GM23338 (cell line): ENCODE measurements at regions not wholly inside any gene's neighbourhood (a gene's known extent, or its start where the extent isn't known, plus 50 kb on each side); places are given as distances from the start of the nearest gene placed in this dataset.

Experiments used
- ATAC-seq: fragments of 200-7000 bp; cut with Tn5 transposase; 3 replicates; pipeline ENCODE4 v1.9.1; 2020
- DNase-seq: peaks from one replicate; pipeline ENCODE4 v3.0.0-alpha.2; 2015; ENCODE audit warnings: low spot score
- H2AFZ ChIP-seq: fragments of 200-600 bp; sonication (generic); 2 replicates; pipeline ENCODE4 v1.8.0; 2016; ENCODE audit warnings: antibody characterized with exemption, mild to moderate bottlenecking, moderate library complexity
- H3F3A ChIP-seq: fragments of 200-600 bp; sonication (generic); replicated peaks from 2 replicates; pipeline ENCODE4 v1.8.0; 2017; ENCODE audit warnings: antibody characterized with exemption, mixed run types, low read depth
- H3K27ac ChIP-seq: fragments of 200-600 bp; sonication (generic); 2 replicates; pipeline ENCODE4 v1.6.1; 2016; ENCODE audit warnings: low read depth
- H3K27me3 ChIP-seq: fragments of 200-600 bp; sonication (generic); 2 replicates; pipeline ENCODE4 v1.8.0; 2016; ENCODE audit warnings: mild to moderate bottlenecking, mixed run types, moderate library complexity; ENCODE audit not compliant: insufficient read depth
- H3K36me3 ChIP-seq: fragments of 200-600 bp; sonication (generic); 2 replicates; pipeline ENCODE4 v1.8.0; 2016; ENCODE audit warnings: mild to moderate bottlenecking; ENCODE audit not compliant: insufficient read depth
- H3K4me1 ChIP-seq: fragments of 200-600 bp; sonication (generic); 2 replicates; pipeline ENCODE4 v1.8.0; 2016; ENCODE audit warnings: mild to moderate bottlenecking, moderate library complexity; ENCODE audit not compliant: insufficient read depth
- H3K4me2 ChIP-seq: fragments of 200-600 bp; sonication (generic); 2 replicates; pipeline ENCODE4 v1.7.1; 2017; ENCODE audit warnings: mixed run types
- H3K4me3 ChIP-seq: fragments of 200-600 bp; sonication (generic); 2 replicates; pipeline ENCODE4 v1.6.1; 2016; ENCODE audit warnings: mixed run types
- H3K79me2 ChIP-seq: fragments of 200-600 bp; sonication (generic); replicated peaks from 2 replicates; pipeline ENCODE4 v1.8.0; 2017; ENCODE audit warnings: mild to moderate bottlenecking; ENCODE audit not compliant: insufficient read depth
- H3K9me2 ChIP-seq: fragments of 200-600 bp; sonication (generic); 2 replicates; pipeline ENCODE4 v1.8.0; 2017; ENCODE audit not compliant: insufficient read depth
- H4K20me1 ChIP-seq: fragments of 200-600 bp; sonication (generic); replicated peaks from 2 replicates; pipeline ENCODE4 v1.8.0; 2017; ENCODE audit warnings: mild to moderate bottlenecking; ENCODE audit not compliant: insufficient read depth
- H3K27ac Mint-ChIP-seq: 2 replicates; pipeline ENCODE4 v1.8.0; 2020; ENCODE audit warnings: inconsistent platforms, mild to moderate bottlenecking, moderate library complexity, mixed read lengths
- H3K27me3 Mint-ChIP-seq: 3 replicates; pipeline ENCODE4 v1.8.0; 2022; ENCODE audit warnings: low read depth, mild to moderate bottlenecking, moderate library complexity, mixed read lengths, inconsistent platforms; ENCODE audit not compliant: insufficient read depth, poor library complexity
- H3K36me3 Mint-ChIP-seq: 3 replicates; pipeline ENCODE4 v1.8.0; 2021; ENCODE audit warnings: low read depth, mild to moderate bottlenecking, inconsistent platforms, moderate library complexity, mixed read lengths
- H3K4me1 Mint-ChIP-seq: 3 replicates; pipeline ENCODE4 v1.8.0; 2020; ENCODE audit warnings: mild to moderate bottlenecking, inconsistent platforms, mixed read lengths
- H3K4me3 Mint-ChIP-seq: 3 replicates; pipeline ENCODE4 v1.8.0; 2021; ENCODE audit warnings: moderate library complexity, mild to moderate bottlenecking, inconsistent platforms, mixed read lengths
- H3K9me3 Mint-ChIP-seq: 3 replicates; pipeline ENCODE4 v1.8.0; 2020; ENCODE audit warnings: moderate library complexity, mild to moderate bottlenecking, inconsistent platforms, mixed read lengths
- ETS1 ChIP-seq: IDR thresholded peaks from 2 replicates; pipeline ENCODE4 v1.6.1; 2016; ENCODE audit warnings: antibody characterized with exemption
- EZH2 ChIP-seq: fragments of 200-600 bp; sonication (generic); IDR thresholded peaks from one replicate; pipeline ENCODE4 v1.8.0; 2017; ENCODE audit warnings: antibody characterized with exemption, mild to moderate bottlenecking, low read depth; ENCODE audit not compliant: unreplicated experiment
- POLR2AphosphoS5 ChIP-seq: IDR thresholded peaks from 2 replicates; pipeline ENCODE4 v1.6.1; 2016; ENCODE audit warnings: antibody characterized with exemption, low read depth
- REST ChIP-seq: IDR thresholded peaks from one replicate; pipeline ENCODE4 v1.6.1; 2018; ENCODE audit warnings: antibody characterized with exemption; ENCODE audit not compliant: unreplicated experiment
- ZNF331 ChIP-seq: fragments of 250-450 bp; sonication (Bioruptor Pico); IDR thresholded peaks from 2 replicates; pipeline ENCODE4 v1.5.0; 2020; ENCODE audit warnings: low read depth, mild to moderate bottlenecking, moderate library complexity
- ZNF462 ChIP-seq: fragments of 250-450 bp; sonication (Bioruptor Pico); IDR thresholded peaks from 2 replicates; pipeline ENCODE4 v1.5.0; 2020; ENCODE audit warnings: mild to moderate bottlenecking, moderate library complexity

- no peaks in the 10 kb centered on the region for H3K79me2 ChIP-seq
- no peak overlapping the region for H3K4me2 ChIP-seq
- no peak overlapping the region for H2AFZ ChIP-seq
- no peaks in the 10 kb centered on the region for H3K27me3 ChIP-seq
- no peak overlapping the region for H3K4me3 ChIP-seq
- DNase-seq, result no peak
- H3K27me3 Mint-ChIP-seq, result no peaks in the 10 kb centered on the region
- no peak for ATAC-seq
- no peaks in the 10 kb centered on the region for H3K4me1 ChIP-seq
- no peaks in the 10 kb centered on the region for H3K4me1 Mint-ChIP-seq
- H3F3A ChIP-seq, result no peaks in the 10 kb centered on the region
- H3K36me3 ChIP-seq, result no peaks in the 10 kb centered on the region
- no peaks in the 10 kb centered on the region for H3K9me2 ChIP-seq
- TF ChIP-seq ETS1, result no peak
- no peak for TF ChIP-seq POLR2AphosphoS5
- TF ChIP-seq REST, result no peak
- no peak for TF ChIP-seq ZNF331 (CRISPR knock-in tag)
- TF ChIP-seq ZNF462 (CRISPR knock-in tag), result no peak
- TF ChIP-seq EZH2, result no peak
- no peaks in the 10 kb centered on the region; the same call in 2 of the 3 replicates for H3K9me3 Mint-ChIP-seq
- H3K36me3 Mint-ChIP-seq, result no peaks in the 10 kb centered on the region; the same call in 2 of the 3 replicates
- no peak overlapping the region for H3K4me3 Mint-ChIP-seq
- H4K20me1 ChIP-seq, result no peaks in the 10 kb centered on the region
- H3K27ac Mint-ChIP-seq, result no peak overlapping the region
- no peak overlapping the region for H3K27ac ChIP-seq
These were observed 248.0 kb upstream of the DCAF8L1 start for GRCh38 chrX:28229217-28229616.
